ENCODE measurements at regions not wholly inside any gene's neighbourhood (a gene's known extent, or its start where the extent isn't known, plus 50 kb on each side); places are given as distances from the start of the nearest gene placed in this dataset.

- POLR2A ChIA-PET = no interaction called here
Observed at GRCh38 chr20:60232380-60232779, 274.2 kb downstream of the CDH26 start.

GRCh38 chr20:60233018-60233630 is 274.9 kb downstream of the CDH26 start:
- ChIA-PET CTCF (no interaction called here), POLR2A (no interaction called here)
- peaks cover 6% of the 10 kb centered on the region for H3K27me3 Mint-ChIP-seq
- no peaks in the 10 kb centered on the region for H3K36me3 ChIP-seq (ENCODE audit: insufficient read depth, low read length)
- no peak overlapping the region for H3K27ac ChIP-seq (ENCODE audit: low read depth in 1 of 2, low read length in 2 of 2)
- H3K27ac Mint-ChIP-seq = no peak overlapping the region
- no peaks in the 10 kb centered on the region for H3K9me3 ChIP-seq (ENCODE audit: control insufficient read depth in 1 of 2, insufficient read depth in 1 of 2, low read length in 2 of 2)
- no peaks in the 10 kb centered on the region for H3K36me3 Mint-ChIP-seq (ENCODE audit: low read depth)
- intact Hi-C loops (cut with DNase I, micrococcal nuclease) = no loop called here
- H3K4me3 ChIP-seq (ENCODE audit: low read length) = no peak overlapping the region
- H3K4me3 Mint-ChIP-seq = no peak overlapping the region
- TF ChIP-seq CTCF (IDR thresholded peaks at IDR 0.05) = no peak
- H3K9me3 Mint-ChIP-seq = no peaks in the 10 kb centered on the region
- DNase-seq (no peak), ATAC-seq (ENCODE audit: poor library complexity) (no peak)
- H3K4me1 ChIP-seq (ENCODE audit: insufficient read depth, low read length) = no peaks in the 10 kb centered on the region
- H3K27me3 ChIP-seq (ENCODE audit: control insufficient read depth in 1 of 2, insufficient read depth in 2 of 2, low read length in 2 of 2) = no peaks in the 10 kb centered on the region
- H3K4me1 Mint-ChIP-seq (ENCODE audit: low read depth) = no peaks in the 10 kb centered on the region

More at GRCh38 chr20:60232380-60232779, 274.2 kb downstream of the CDH26 start:
- Histone ChIP-seq H3K36me3 (ENCODE audit: insufficient read depth, low read length) (no peaks in the 10 kb centered on the region), H3K9me3 (ENCODE audit: control insufficient read depth in 1 of 2, insufficient read depth in 1 of 2, low read length in 2 of 2) (no peaks in the 10 kb centered on the region), H3K27ac (ENCODE audit: low read depth in 1 of 2, low read length in 2 of 2) (no peak overlapping the region), H3K27me3 (ENCODE audit: control insufficient read depth in 1 of 2, insufficient read depth in 2 of 2, low read length in 2 of 2) (no peaks in the 10 kb centered on the region), H3K4me3 (ENCODE audit: low read length) (no peak overlapping the region), H3K4me1 (ENCODE audit: insufficient read depth, low read length) (no peaks in the 10 kb centered on the region)
- DNase-seq (no peak), ATAC-seq (ENCODE audit: poor library complexity) (no peak)
- H3K4me3 Mint-ChIP-seq = no peak overlapping the region
- no peak overlapping the region for H3K27ac Mint-ChIP-seq
- no peaks in the 10 kb centered on the region for H3K4me1 Mint-ChIP-seq (ENCODE audit: low read depth)
- CTCF ChIA-PET = no interaction called here
- peaks cover 5% of the 10 kb centered on the region for H3K27me3 Mint-ChIP-seq
- H3K36me3 Mint-ChIP-seq (ENCODE audit: low read depth) = no peaks in the 10 kb centered on the region
- H3K9me3 Mint-ChIP-seq = no peaks in the 10 kb centered on the region
- intact Hi-C loops (cut with DNase I, micrococcal nuclease) = no loop called here
- no peak for TF ChIP-seq CTCF (IDR thresholded peaks at IDR 0.05)

GRCh38 chr20:60236613-60237012 is 278.4 kb downstream of the CDH26 start:
- Histone ChIP-seq H3K27ac (ENCODE audit: low read depth in 1 of 2, low read length in 2 of 2) (no peak overlapping the region), H3K4me1 (ENCODE audit: insufficient read depth, low read length) (no peaks in the 10 kb centered on the region), H3K9me3 (ENCODE audit: control insufficient read depth in 1 of 2, insufficient read depth in 1 of 2, low read length in 2 of 2) (no peaks in the 10 kb centered on the region), H3K27me3 (ENCODE audit: control insufficient read depth in 1 of 2, insufficient read depth in 2 of 2, low read length in 2 of 2) (no peaks in the 10 kb centered on the region), H3K36me3 (ENCODE audit: insufficient read depth, low read length) (no peaks in the 10 kb centered on the region), H3K4me3 (ENCODE audit: low read length) (no peak overlapping the region)
- ChIA-PET POLR2A (no interaction called here), CTCF (no interaction called here)
- H3K36me3 Mint-ChIP-seq (ENCODE audit: low read depth) = no peaks in the 10 kb centered on the region
- peaks cover 17% of the 10 kb centered on the region for H3K27me3 Mint-ChIP-seq
- no peaks in the 10 kb centered on the region for H3K4me1 Mint-ChIP-seq (ENCODE audit: low read depth)
- no peaks in the 10 kb centered on the region for H3K9me3 Mint-ChIP-seq
- intact Hi-C loops (cut with DNase I, micrococcal nuclease) = no loop called here
- no peak for DNase-seq
- no peak overlapping the region for H3K4me3 Mint-ChIP-seq
- no peak for ATAC-seq (ENCODE audit: poor library complexity)
- no peak overlapping the region for H3K27ac Mint-ChIP-seq
- TF ChIP-seq CTCF (IDR thresholded peaks at IDR 0.05) = no peak

All from CD4-positive, alpha-beta T cell (primary cell).